ENCODE measurements at regions not wholly inside any gene's neighbourhood (a gene's known extent, or its start where the extent isn't known, plus 50 kb on each side); places are given as distances from the start of the nearest gene placed in this dataset.

DNA sequence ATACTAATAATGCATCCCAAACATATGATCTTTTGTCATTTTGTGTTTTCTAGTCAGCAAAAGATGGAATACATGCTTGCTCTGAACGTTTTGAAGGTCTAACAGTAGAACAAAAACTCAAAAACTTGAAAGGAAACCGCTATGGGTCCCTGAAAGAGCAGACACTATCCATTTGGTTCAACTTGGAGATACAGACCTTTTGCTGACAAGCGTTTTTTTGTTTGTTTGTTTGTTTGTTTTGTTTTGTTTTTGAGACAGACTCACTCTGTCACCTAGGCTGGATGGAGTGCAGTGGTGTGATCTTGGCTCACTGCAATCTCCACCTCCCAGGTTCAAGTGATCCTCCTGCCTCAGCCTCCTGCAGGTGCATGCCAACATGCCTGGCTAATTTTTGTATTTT, 644.3 kb upstream of the PTCHD4 start:
- in situ Hi-C loops (cut with MboI; ENCODE audit: low pct_ligation_motif_present in 1 of 4, low pct_unique_long_range_greater_than_20kb in 1 of 4, low sequenced_read_pairs in 3 of 4): loop anchor here in 3 of 4 donors (25.0 kb wide), 1 partner anchor 968 kb away; the partner anchor contains the start of gene OPN5 (in 3 of the 3)

DNA sequence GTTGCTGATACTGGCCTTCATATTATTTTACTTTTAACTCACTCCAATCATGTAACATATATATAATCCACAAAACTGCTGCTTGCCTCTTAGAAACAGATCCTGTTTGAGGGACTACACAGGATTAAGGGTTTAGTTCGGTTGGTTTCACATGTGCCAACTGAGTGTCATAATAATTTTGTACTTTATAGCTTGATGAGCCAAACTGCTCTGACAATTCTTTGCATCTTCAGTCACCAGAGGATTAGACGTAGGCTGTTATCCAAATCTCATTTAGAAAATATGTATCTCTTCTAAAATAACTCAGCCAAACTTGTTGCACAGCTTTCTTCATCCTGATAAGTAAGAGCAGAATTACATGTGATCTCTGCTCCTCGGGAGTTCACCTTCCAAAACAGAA, 643.6 kb upstream of the PTCHD4 start:
- H3K36me3 ChIP-seq: no peaks in the 10 kb centered on the region
- no peaks in the 10 kb centered on the region for H3K27me3 ChIP-seq
- DNase-seq: no peak
- H3K27ac ChIP-seq: no peak overlapping the region
- WGBS, 2 donors (ENCODE audit: low coverage in 1 of 2): 70 to 76% methylated on average over 3 of the region's 3 CpGs
- intact Hi-C loops (cut with DNase I; ENCODE audit: low total_unique reads) (no loop called here), in situ Hi-C loops (cut with MboI; ENCODE audit: low pct_ligation_motif_present in 1 of 4, low pct_unique_long_range_greater_than_20kb in 1 of 4, low sequenced_read_pairs in 3 of 4) (loop anchor here in 3 of 4 donors (25.0 kb wide), 1 partner anchor 967 kb away; the partner anchor contains the start of gene OPN5 (in 3 of the 3))
- H3K9me3 ChIP-seq: no peaks in the 10 kb centered on the region
- no peaks in the 10 kb centered on the region for H3K4me1 ChIP-seq
- TF ChIP-seq EP300 (IDR thresholded peaks at IDR 0.05; ENCODE audit: low read depth) (no peak), POLR2A (IDR thresholded peaks at IDR 0.05) (no peak), POLR2AphosphoS5 (IDR thresholded peaks at IDR 0.05) (no peak)
- TF ChIP-seq, protein P1, sequence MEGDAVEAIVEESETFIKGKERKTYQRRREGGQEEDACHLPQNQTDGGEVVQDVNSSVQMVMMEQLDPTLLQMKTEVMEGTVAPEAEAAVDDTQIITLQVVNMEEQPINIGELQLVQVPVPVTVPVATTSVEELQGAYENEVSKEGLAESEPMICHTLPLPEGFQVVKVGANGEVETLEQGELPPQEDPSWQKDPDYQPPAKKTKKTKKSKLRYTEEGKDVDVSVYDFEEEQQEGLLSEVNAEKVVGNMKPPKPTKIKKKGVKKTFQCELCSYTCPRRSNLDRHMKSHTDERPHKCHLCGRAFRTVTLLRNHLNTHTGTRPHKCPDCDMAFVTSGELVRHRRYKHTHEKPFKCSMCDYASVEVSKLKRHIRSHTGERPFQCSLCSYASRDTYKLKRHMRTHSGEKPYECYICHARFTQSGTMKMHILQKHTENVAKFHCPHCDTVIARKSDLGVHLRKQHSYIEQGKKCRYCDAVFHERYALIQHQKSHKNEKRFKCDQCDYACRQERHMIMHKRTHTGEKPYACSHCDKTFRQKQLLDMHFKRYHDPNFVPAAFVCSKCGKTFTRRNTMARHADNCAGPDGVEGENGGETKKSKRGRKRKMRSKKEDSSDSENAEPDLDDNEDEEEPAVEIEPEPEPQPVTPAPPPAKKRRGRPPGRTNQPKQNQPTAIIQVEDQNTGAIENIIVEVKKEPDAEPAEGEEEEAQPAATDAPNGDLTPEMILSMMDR (IDR thresholded peaks at IDR 0.05): no peak
- no peak overlapping the region for H3K4me3 ChIP-seq

More for the DNA sequence above, 644.3 kb upstream of the PTCHD4 start:
- Histone ChIP-seq H3K4me1 (no peaks in the 10 kb centered on the region), H3K36me3 (no peaks in the 10 kb centered on the region), H3K27me3 (no peaks in the 10 kb centered on the region), H3K4me3 (no peak overlapping the region), H3K9me3 (no peaks in the 10 kb centered on the region), H3K27ac (no peak overlapping the region)
- WGBS, 2 donors (ENCODE audit: low coverage in 1 of 2): 46 to 62% methylated on average over 2 to 3 of the region's 3 CpGs
- no peak for DNase-seq
- intact Hi-C loops (cut with DNase I; ENCODE audit: low total_unique reads): no loop called here
- TF ChIP-seq POLR2A (IDR thresholded peaks at IDR 0.05) (no peak), POLR2AphosphoS5 (IDR thresholded peaks at IDR 0.05) (no peak), EP300 (IDR thresholded peaks at IDR 0.05; ENCODE audit: low read depth) (no peak)
- TF ChIP-seq, protein P1 (IDR thresholded peaks at IDR 0.05): no peak

DNA sequence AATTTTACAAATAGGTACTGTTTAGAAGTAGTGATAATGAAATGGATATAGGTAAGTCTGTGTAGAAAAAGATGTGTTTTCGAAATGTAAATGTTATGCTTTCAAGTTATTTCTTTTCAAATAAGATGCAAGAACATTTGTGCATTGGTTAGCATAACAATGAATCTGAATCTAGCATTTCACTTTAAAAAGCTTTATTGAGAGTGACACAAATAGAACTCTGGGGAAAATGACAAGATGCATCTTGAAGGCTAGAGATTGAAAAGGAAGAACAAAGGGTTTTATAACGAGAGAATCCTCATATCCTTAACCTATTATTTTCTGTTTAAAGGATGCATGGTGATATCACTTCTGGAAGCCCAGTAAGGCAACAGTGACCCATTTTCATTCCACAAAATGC, 639.9 kb upstream of the PTCHD4 start:
- in situ Hi-C loops (cut with MboI; ENCODE audit: low pct_ligation_motif_present in 1 of 4, low pct_unique_long_range_greater_than_20kb in 1 of 4, low sequenced_read_pairs in 3 of 4): loop anchor here in 3 of 4 donors (25.0 kb wide), 1 partner anchor 964 kb away; the partner anchor contains the start of gene OPN5 (in 3 of the 3)
- Histone ChIP-seq H3K36me3 (no peaks in the 10 kb centered on the region), H3K4me1 (no peaks in the 10 kb centered on the region), H3K27ac (no peak overlapping the region), H3K27me3 (no peaks in the 10 kb centered on the region), H3K9me3 (no peaks in the 10 kb centered on the region), H3K4me3 (no peak overlapping the region)
- 41 to 64% methylated on average over 2 of the region's 2 CpGs for WGBS, 2 donors (ENCODE audit: low coverage in 1 of 2)
- intact Hi-C loops (cut with DNase I; ENCODE audit: low total_unique reads): no loop called here
- DNase-seq: no peak
- TF ChIP-seq, protein P1 (IDR thresholded peaks at IDR 0.05): no peak
- TF ChIP-seq POLR2A (IDR thresholded peaks at IDR 0.05): no peak
- no peak for TF ChIP-seq EP300 (IDR thresholded peaks at IDR 0.05; ENCODE audit: low read depth)
- TF ChIP-seq POLR2AphosphoS5 (IDR thresholded peaks at IDR 0.05): no peak

DNA sequence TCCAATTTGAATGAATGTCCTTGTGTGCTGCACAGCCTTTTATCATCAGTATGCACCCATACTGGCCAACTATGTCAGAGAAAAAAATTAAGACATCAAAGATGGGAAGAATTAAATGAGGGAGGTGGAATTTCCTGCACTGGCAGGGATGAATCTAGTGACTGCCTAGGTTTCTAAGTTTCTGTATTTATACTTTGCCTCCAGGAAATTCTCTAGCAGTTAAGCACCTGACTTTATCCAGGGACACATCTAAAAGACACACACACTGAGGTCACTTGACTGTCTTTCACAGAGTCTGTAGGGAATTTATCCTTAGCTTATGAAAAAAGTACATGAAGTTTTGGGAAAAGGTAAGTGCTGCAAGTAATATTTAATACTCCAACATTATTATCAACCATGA, 636.5 kb upstream of the PTCHD4 start:
- TF ChIP-seq EP300 (IDR thresholded peaks at IDR 0.05; ENCODE audit: low read depth): no peak
- no peak for TF ChIP-seq POLR2AphosphoS5 (IDR thresholded peaks at IDR 0.05)
- TF ChIP-seq POLR2A (IDR thresholded peaks at IDR 0.05): no peak
- TF ChIP-seq, protein P1 (IDR thresholded peaks at IDR 0.05): no peak
- intact Hi-C loops (cut with DNase I; ENCODE audit: low total_unique reads) (no loop called here), in situ Hi-C loops (cut with MboI; ENCODE audit: low pct_ligation_motif_present in 1 of 4, low pct_unique_long_range_greater_than_20kb in 1 of 4, low sequenced_read_pairs in 3 of 4) (no loop called here)
- Histone ChIP-seq H3K36me3 (no peaks in the 10 kb centered on the region), H3K4me1 (no peaks in the 10 kb centered on the region), H3K4me3 (no peak overlapping the region), H3K27me3 (no peaks in the 10 kb centered on the region), H3K27ac (no peak overlapping the region), H3K9me3 (no peaks in the 10 kb centered on the region)
- DNase-seq: no peak
